CD4-positive, alpha-beta T cell treated with Interferon alpha-2 for 1 hour (primary cell): ENCODE measurements at regions not wholly inside any gene's neighbourhood (a gene's known extent, or its start where the extent isn't known, plus 50 kb on each side); places are given as distances from the start of the nearest gene placed in this dataset.

Source experiments
- DNase-seq, 2 donors: peaks; one replicate each; pipeline ENCODE4 v3.0.0-alpha.2; 2020 to 2022

- DNase-seq = no peak
Measured at GRCh38 chrX:148371291-148371690, 129.1 kb upstream of the AFF2 start.

- no peak for DNase-seq
Measured at GRCh38 chrX:148372925-148373324, 127.5 kb upstream of the AFF2 start.

GRCh38 chrX:148376342-148376741, 124.1 kb upstream of the AFF2 start:
- DNase-seq = no peak

GRCh38 chrX:148380107-148380506, 120.3 kb upstream of the AFF2 start:
- DNase-seq = peak in 1 of 2 donors; percentile 14

- peak; percentile 47 to 65 for DNase-seq
Measured at GRCh38 chrX:148380650-148381561, 119.5 kb upstream of the AFF2 start.

GRCh38 chrX:148381603-148382002, 118.8 kb upstream of the AFF2 start:
- peak in 1 of 2 donors; percentile 21 for DNase-seq

GRCh38 chrX:148382983-148383382, 117.4 kb upstream of the AFF2 start:
- no peak for DNase-seq

- no peak for DNase-seq
Measured at GRCh38 chrX:148385471-148385870, 114.9 kb upstream of the AFF2 start.

- DNase-seq = no peak
Measured at GRCh38 chrX:148389629-148390028, 110.8 kb upstream of the AFF2 start.

GRCh38 chrX:148412006-148412405, 88.4 kb upstream of the AFF2 start:
- no peak for DNase-seq

- DNase-seq = peak in 1 of 2 donors; percentile 1
Measured at GRCh38 chrX:148416142-148416541, 84.3 kb upstream of the AFF2 start.

GRCh38 chrX:148416931-148417330, 83.5 kb upstream of the AFF2 start:
- DNase-seq = no peak

- DNase-seq = no peak
Measured at GRCh38 chrX:148417934-148418333, 82.5 kb upstream of the AFF2 start.

- DNase-seq = no peak
Measured at GRCh38 chrX:148422526-148422925, 77.9 kb upstream of the AFF2 start.

GRCh38 chrX:148424570-148424969, 75.8 kb upstream of the AFF2 start:
- no peak for DNase-seq

- no peak for DNase-seq
Measured at GRCh38 chrX:148426467-148426866, 74.0 kb upstream of the AFF2 start.

GRCh38 chrX:148441387-148441786, 59.0 kb upstream of the AFF2 start:
- no peak for DNase-seq

GRCh38 chrX:148443216-148443615, 57.2 kb upstream of the AFF2 start:
- peak in 1 of 2 donors; percentile 1 for DNase-seq

GRCh38 chrX:148448686-148449085, 51.7 kb upstream of the AFF2 start:
- no peak for DNase-seq
